GM12878 (cell line): ENCODE measurements at regions not wholly inside any gene's neighbourhood (a gene's known extent, or its start where the extent isn't known, plus 50 kb on each side); places are given as distances from the start of the nearest gene placed in this dataset.

Source experiments
- HCFC1 ChIP-seq: fragments of 150-350 bp; IDR thresholded peaks from 2 replicates; pipeline ENCODE4 v1.6.1; 2014; ENCODE audit warnings: low read length
- NFYB ChIP-seq: IDR thresholded peaks from 2 replicates; pipeline ENCODE4 v1.6.1; 2011; ENCODE audit warnings: low read depth, mild to moderate bottlenecking, low read length, improper control_type of control experiment, moderate library complexity; ENCODE audit not compliant: insufficient read depth
- ZSCAN29 ChIP-seq: fragments of 450-650 bp; IDR thresholded peaks from 2 replicates; pipeline ENCODE4 v1.6.1; 2017; ENCODE audit warnings: mild to moderate bottlenecking, moderate library complexity

DNA sequence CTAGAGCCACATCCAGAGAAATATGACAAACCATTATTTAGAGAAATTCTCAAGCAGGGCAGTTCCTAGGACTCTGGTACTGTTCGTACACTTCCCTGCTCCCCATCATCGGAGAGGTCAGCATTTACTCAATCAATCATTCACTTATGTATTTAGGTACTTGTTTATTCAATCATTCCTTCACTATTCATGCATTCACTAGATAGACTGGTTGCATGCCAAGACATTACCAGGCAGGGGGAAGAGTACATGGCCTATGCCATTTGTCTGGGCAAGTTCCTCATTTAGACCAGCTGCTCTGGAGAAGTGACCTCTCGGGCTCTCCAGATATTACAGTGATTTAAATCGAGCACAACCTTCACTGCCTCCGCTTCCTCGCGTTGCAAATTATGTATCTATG is 603.4 kb downstream of the KCNJ2 start:
- TF ChIP-seq HCFC1 (no peak), ZSCAN29 (no peak), NFYB (no peak)
